Fibroblast of skin of left biceps (primary cell): ENCODE measurements at regions not wholly inside any gene's neighbourhood (a gene's known extent, or its start where the extent isn't known, plus 50 kb on each side); places are given as distances from the start of the nearest gene placed in this dataset.

ENCODE experiments used
- DNase-seq, 2 experiments: peaks; one replicate each; pipeline ENCODE4 v3.0.0-alpha.2; 2013; ENCODE audit warnings: low read depth in 2 of 2

GRCh38 chr13:82407321-82407720 lies 1475.0 kb downstream of the SLITRK1 start:
- no peak for DNase-seq

GRCh38 chr13:82374719-82375118 lies 1507.6 kb downstream of the SLITRK1 start:
- DNase-seq: no peak

GRCh38 chr13:82370316-82370715 lies 1512.0 kb downstream of the SLITRK1 start:
- no peak for DNase-seq

GRCh38 chr13:82364525-82364924 lies 1517.7 kb downstream of the SLITRK1 start:
- DNase-seq: no peak

GRCh38 chr13:82358284-82358683 lies 1524.0 kb downstream of the SLITRK1 start:
- no peak for DNase-seq

GRCh38 chr13:82356667-82357410 lies 1525.4 kb downstream of the SLITRK1 start:
- DNase-seq: no peak

- DNase-seq: no peak
Measured at GRCh38 chr13:82344867-82345266, 1537.4 kb downstream of the SLITRK1 start.

- DNase-seq: no peak
Measured at GRCh38 chr13:82341116-82341515, 1541.2 kb downstream of the SLITRK1 start.

GRCh38 chr13:82330499-82330898 lies 1551.8 kb downstream of the SLITRK1 start:
- DNase-seq: no peak

GRCh38 chr13:82323101-82323500 lies 1559.2 kb downstream of the SLITRK1 start:
- no peak for DNase-seq

GRCh38 chr13:82305588-82305987 lies 1576.7 kb downstream of the SLITRK1 start:
- no peak for DNase-seq

GRCh38 chr13:82298106-82298505 lies 1584.2 kb downstream of the SLITRK1 start:
- DNase-seq: no peak

- DNase-seq: no peak
Measured at GRCh38 chr13:82294226-82294625, 1588.0 kb downstream of the SLITRK1 start.

GRCh38 chr13:82292334-82292733 lies 1589.9 kb downstream of the SLITRK1 start:
- no peak for DNase-seq

- no peak for DNase-seq
Measured at GRCh38 chr13:82291852-82292251, 1590.4 kb downstream of the SLITRK1 start.

GRCh38 chr13:82275644-82276043 lies 1606.6 kb downstream of the SLITRK1 start:
- no peak for DNase-seq

- no peak for DNase-seq
Measured at GRCh38 chr13:82259284-82259683, 1623.0 kb downstream of the SLITRK1 start.

GRCh38 chr13:82257790-82258507 lies 1624.3 kb downstream of the SLITRK1 start:
- DNase-seq: no peak

- DNase-seq: no peak
Measured at GRCh38 chr13:82248762-82249161, 1633.5 kb downstream of the SLITRK1 start.

- no peak for DNase-seq
Measured at GRCh38 chr13:82245860-82246259, 1636.4 kb downstream of the SLITRK1 start.

- DNase-seq: no peak
Measured at GRCh38 chr13:82224806-82225205, 1657.5 kb downstream of the SLITRK1 start.

GRCh38 chr13:82221621-82222020 lies 1660.7 kb downstream of the SLITRK1 start:
- no peak for DNase-seq

- DNase-seq: no peak
Measured at GRCh38 chr13:82220641-82221040, 1661.6 kb downstream of the SLITRK1 start.
